Stimulated activated CD4-positive, alpha-beta T cell treated with anti-CD3 and anti-CD28 coated beads, Interleukin-2, amount 100 ng/mL, for 48 hours (primary cell): ENCODE measurements at regions not wholly inside any gene's neighbourhood (a gene's known extent, or its start where the extent isn't known, plus 50 kb on each side); places are given as distances from the start of the nearest gene placed in this dataset.

ENCODE experiments used
- DNase-seq, 2 donors: peaks; one replicate each; pipeline ENCODE4 v3.0.0-alpha.2; 2020

- DNase-seq = no peak
Measured at GRCh38 chr1:59156526-59157199, 140.2 kb upstream of the FGGY start.

GRCh38 chr1:59158321-59158720, 138.6 kb upstream of the FGGY start:
- DNase-seq = no peak

GRCh38 chr1:59159557-59160203, 137.2 kb upstream of the FGGY start:
- DNase-seq = no peak

- no peak for DNase-seq
Measured at GRCh38 chr1:59161136-59161535, 135.8 kb upstream of the FGGY start.

- no peak for DNase-seq
Measured at GRCh38 chr1:59162665-59163064, 134.2 kb upstream of the FGGY start.

- DNase-seq = no peak
Measured at GRCh38 chr1:59163268-59164092, 133.4 kb upstream of the FGGY start.

- DNase-seq = no peak
Measured at GRCh38 chr1:59164371-59164770, 132.5 kb upstream of the FGGY start.

- no peak for DNase-seq
Measured at GRCh38 chr1:59165353-59165752, 131.5 kb upstream of the FGGY start.

- no peak for DNase-seq
Measured at GRCh38 chr1:59169703-59170102, 127.2 kb upstream of the FGGY start.

GRCh38 chr1:59170659-59171058, 126.2 kb upstream of the FGGY start:
- DNase-seq = no peak

- no peak for DNase-seq
Measured at GRCh38 chr1:59171788-59172187, 125.1 kb upstream of the FGGY start.

GRCh38 chr1:59172693-59173092, 124.2 kb upstream of the FGGY start:
- DNase-seq = no peak

GRCh38 chr1:59173721-59174120, 123.2 kb upstream of the FGGY start:
- DNase-seq = no peak

- DNase-seq = no peak
Measured at GRCh38 chr1:59176471-59176870, 120.4 kb upstream of the FGGY start.

- no peak for DNase-seq
Measured at GRCh38 chr1:59177756-59178155, 119.1 kb upstream of the FGGY start.

GRCh38 chr1:59178339-59179187, 118.3 kb upstream of the FGGY start:
- DNase-seq = no peak

GRCh38 chr1:59179673-59180072, 117.2 kb upstream of the FGGY start:
- no peak for DNase-seq

GRCh38 chr1:59180735-59181134, 116.2 kb upstream of the FGGY start:
- DNase-seq = no peak

GRCh38 chr1:59183749-59184317, 113.1 kb upstream of the FGGY start:
- no peak for DNase-seq

GRCh38 chr1:59184365-59184905, 112.5 kb upstream of the FGGY start:
- DNase-seq = no peak

GRCh38 chr1:59185163-59185860, 111.6 kb upstream of the FGGY start:
- no peak for DNase-seq

GRCh38 chr1:59186656-59187055, 110.2 kb upstream of the FGGY start:
- no peak for DNase-seq
